ENCODE measurements at regions not wholly inside any gene's neighbourhood (a gene's known extent, or its start where the extent isn't known, plus 50 kb on each side); places are given as distances from the start of the nearest gene placed in this dataset.

- Mint-ChIP-seq H3K27ac (no peak overlapping the region), H3K27me3 (no peaks in the 10 kb centered on the region), H3K4me3 (no peak overlapping the region), H3K4me1 (ENCODE audit: low read depth) (no peaks in the 10 kb centered on the region), H3K9me3 (no peaks in the 10 kb centered on the region), H3K36me3 (ENCODE audit: low read depth) (no peaks in the 10 kb centered on the region)
- TF ChIP-seq CTCF (IDR thresholded peaks at IDR 0.05), result no peak
- POLR2A ChIA-PET, result no interaction called here
- intact Hi-C loops (cut with micrococcal nuclease), result no loop called here
- CTCF ChIA-PET, result no interaction called here
- DNase-seq (no peak), ATAC-seq (no peak)
These were observed 136.7 kb upstream of the PCDH18 start for GRCh38 chr4:137668885-137669545.

GRCh38 chr4:137664416-137664815 lies 132.1 kb upstream of the PCDH18 start:
- ChIA-PET CTCF (no interaction called here), POLR2A (no interaction called here)
- ATAC-seq (no peak), DNase-seq (no peak)
- Mint-ChIP-seq H3K9me3 (no peaks in the 10 kb centered on the region), H3K4me3 (no peak overlapping the region), H3K4me1 (ENCODE audit: low read depth) (no peaks in the 10 kb centered on the region), H3K36me3 (ENCODE audit: low read depth) (no peaks in the 10 kb centered on the region), H3K27ac (no peak overlapping the region), H3K27me3 (no peaks in the 10 kb centered on the region)
- TF ChIP-seq CTCF (IDR thresholded peaks at IDR 0.05), result no peak
- intact Hi-C loops (cut with micrococcal nuclease), result no loop called here

GRCh38 chr4:137664046-137664387 lies 131.7 kb upstream of the PCDH18 start:
- H3K36me3 Mint-ChIP-seq (ENCODE audit: low read depth), result no peaks in the 10 kb centered on the region
- no peak overlapping the region for H3K4me3 Mint-ChIP-seq
- H3K4me1 Mint-ChIP-seq (ENCODE audit: low read depth), result no peaks in the 10 kb centered on the region
- intact Hi-C loops (cut with micrococcal nuclease), result no loop called here
- ATAC-seq (no peak), DNase-seq (no peak)
- H3K9me3 Mint-ChIP-seq, result no peaks in the 10 kb centered on the region
- H3K27ac Mint-ChIP-seq, result no peak overlapping the region
- TF ChIP-seq CTCF (IDR thresholded peaks at IDR 0.05), result no peak
- ChIA-PET CTCF (interaction anchor here (1.1 kb wide), 1 partner anchor 10 kb away, joined by 3 read pairs; no protein-coding TSS in a partner anchor), POLR2A (no interaction called here)
- no peaks in the 10 kb centered on the region for H3K27me3 Mint-ChIP-seq

GRCh38 chr4:137663251-137664045 lies 131.2 kb upstream of the PCDH18 start:
- no peak overlapping the region for H3K27ac Mint-ChIP-seq
- H3K4me1 Mint-ChIP-seq (ENCODE audit: low read depth), result no peaks in the 10 kb centered on the region
- no peaks in the 10 kb centered on the region for H3K9me3 Mint-ChIP-seq
- H3K36me3 Mint-ChIP-seq (ENCODE audit: low read depth), result no peaks in the 10 kb centered on the region
- ATAC-seq, result no peak
- CTCF ChIA-PET, result interaction anchor here (1.1 kb wide), 1 partner anchor 9 kb away, joined by 3 read pairs; no protein-coding TSS in a partner anchor
- TF ChIP-seq CTCF (IDR thresholded peaks at IDR 0.05), result no peak
- DNase-seq, result no peak
- no peak overlapping the region for H3K4me3 Mint-ChIP-seq
- intact Hi-C loops (cut with micrococcal nuclease), result no loop called here
- H3K27me3 Mint-ChIP-seq, result no peaks in the 10 kb centered on the region
- POLR2A ChIA-PET, result no interaction called here

- ChIA-PET POLR2A (no interaction called here), CTCF (no interaction called here)
- Mint-ChIP-seq H3K27me3 (no peaks in the 10 kb centered on the region), H3K4me1 (ENCODE audit: low read depth) (no peaks in the 10 kb centered on the region), H3K9me3 (peaks cover 3% of the 10 kb centered on the region), H3K36me3 (ENCODE audit: low read depth) (no peaks in the 10 kb centered on the region), H3K4me3 (no peak overlapping the region), H3K27ac (no peak overlapping the region)
- no peak for TF ChIP-seq CTCF (IDR thresholded peaks at IDR 0.05)
- DNase-seq (no peak), ATAC-seq (no peak)
- intact Hi-C loops (cut with micrococcal nuclease), result no loop called here
These were observed 129.4 kb upstream of the PCDH18 start for GRCh38 chr4:137661693-137662092.

Data from activated CD8-positive, alpha-beta T cell treated with anti-CD3 and anti-CD28 coated beads for 36 hours (primary cell).